ENCODE measurements at regions not wholly inside any gene's neighbourhood (a gene's known extent, or its start where the extent isn't known, plus 50 kb on each side); places are given as distances from the start of the nearest gene placed in this dataset.

DNA sequence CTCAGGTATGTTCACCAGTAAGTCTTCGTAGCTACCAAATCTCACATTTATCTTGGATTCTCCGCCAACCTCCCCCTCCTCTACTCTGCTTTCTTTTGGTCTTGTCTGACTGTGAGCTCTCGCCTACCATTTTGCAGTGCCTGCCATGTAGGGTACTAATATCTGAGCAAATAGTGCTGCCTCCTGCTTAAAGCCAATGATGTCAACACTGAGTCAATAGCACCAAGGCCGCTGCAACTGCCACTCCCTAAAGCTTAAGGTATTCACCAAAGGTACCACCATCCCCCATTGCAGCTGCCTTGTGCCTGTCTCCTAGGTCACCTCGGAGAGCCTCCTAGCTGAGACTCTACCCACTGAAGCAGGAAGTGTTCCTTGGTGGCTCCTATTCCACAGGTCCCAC lies 114.8 kb upstream of the FUT8 start:
- DNase-seq: no peak
- in situ Hi-C loops (cut with MboI; ENCODE audit: low pct_unique_long_range_greater_than_20kb, low sequenced_read_pairs): no loop called here

GRCh38 chr14:65299826-65300225 lies 112.7 kb upstream of the FUT8 start:
- no peak for DNase-seq
- in situ Hi-C loops (cut with MboI; ENCODE audit: low pct_unique_long_range_greater_than_20kb, low sequenced_read_pairs): no loop called here

DNA sequence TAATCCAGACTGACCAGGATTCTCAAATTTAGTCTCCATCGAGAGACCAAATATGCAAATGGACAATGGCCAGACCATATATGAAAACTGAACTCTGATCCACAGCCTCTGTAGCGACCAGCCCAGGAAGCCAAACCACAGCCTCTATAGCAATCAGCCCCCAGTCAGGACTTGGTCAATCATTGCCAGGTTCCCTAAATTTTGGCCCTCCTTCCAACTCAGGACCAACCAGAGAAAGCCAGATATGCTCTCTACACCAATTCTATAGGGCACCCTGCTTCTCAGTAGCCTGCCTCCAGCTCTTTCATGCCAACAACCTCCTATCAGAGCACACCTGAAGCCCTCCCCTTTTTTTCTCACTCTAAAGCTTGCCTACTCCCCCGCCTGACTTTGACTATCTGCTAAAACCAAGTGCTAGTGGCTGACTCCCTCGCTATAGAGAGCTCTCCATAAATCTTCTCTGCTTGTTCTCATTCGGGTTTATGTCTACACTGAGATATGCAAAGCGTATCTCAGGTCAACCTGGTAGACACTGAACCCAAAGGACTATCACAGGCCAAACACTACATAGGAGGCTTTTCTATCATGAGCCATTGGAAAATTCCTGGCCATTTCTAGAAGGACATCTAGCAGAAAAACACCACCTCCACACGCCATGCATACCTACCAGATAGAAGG lies 110.5 kb upstream of the FUT8 start:
- in situ Hi-C loops (cut with MboI; ENCODE audit: low pct_unique_long_range_greater_than_20kb, low sequenced_read_pairs): no loop called here

DNA sequence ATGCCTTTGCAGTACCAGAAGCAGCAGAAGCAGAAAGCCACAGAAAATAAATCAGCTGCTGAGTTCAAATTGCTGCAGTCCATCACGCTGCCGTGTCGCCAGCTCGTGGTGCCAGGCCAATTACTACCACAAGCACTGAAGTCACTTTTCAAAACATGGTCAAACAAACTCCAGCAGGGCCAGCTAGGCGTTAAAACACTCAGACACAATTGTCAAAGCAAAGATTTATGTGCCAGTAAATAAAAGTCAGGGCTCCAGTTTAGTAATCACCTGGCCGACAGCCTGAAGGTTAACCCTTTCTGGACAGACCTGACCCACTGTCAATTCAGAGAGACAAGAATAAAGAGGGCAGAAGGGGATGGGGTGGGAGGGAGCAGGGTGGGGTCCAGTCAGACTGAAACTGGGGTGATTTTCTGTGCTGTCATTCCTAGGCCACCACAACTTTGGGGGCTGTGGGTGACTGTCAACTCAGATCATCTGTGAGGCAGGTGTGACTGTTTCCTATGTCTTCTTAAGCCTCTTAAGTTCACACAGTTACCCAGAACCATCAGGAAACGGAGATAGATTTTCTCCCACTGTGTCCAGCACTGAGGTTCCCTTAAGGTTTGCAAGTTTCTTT lies 109.8 kb upstream of the FUT8 start:
- no peak for DNase-seq
- in situ Hi-C loops (cut with MboI; ENCODE audit: low pct_unique_long_range_greater_than_20kb, low sequenced_read_pairs): no loop called here

More for the DNA sequence above, 110.5 kb upstream of the FUT8 start:
- DNase-seq: no peak

DNA sequence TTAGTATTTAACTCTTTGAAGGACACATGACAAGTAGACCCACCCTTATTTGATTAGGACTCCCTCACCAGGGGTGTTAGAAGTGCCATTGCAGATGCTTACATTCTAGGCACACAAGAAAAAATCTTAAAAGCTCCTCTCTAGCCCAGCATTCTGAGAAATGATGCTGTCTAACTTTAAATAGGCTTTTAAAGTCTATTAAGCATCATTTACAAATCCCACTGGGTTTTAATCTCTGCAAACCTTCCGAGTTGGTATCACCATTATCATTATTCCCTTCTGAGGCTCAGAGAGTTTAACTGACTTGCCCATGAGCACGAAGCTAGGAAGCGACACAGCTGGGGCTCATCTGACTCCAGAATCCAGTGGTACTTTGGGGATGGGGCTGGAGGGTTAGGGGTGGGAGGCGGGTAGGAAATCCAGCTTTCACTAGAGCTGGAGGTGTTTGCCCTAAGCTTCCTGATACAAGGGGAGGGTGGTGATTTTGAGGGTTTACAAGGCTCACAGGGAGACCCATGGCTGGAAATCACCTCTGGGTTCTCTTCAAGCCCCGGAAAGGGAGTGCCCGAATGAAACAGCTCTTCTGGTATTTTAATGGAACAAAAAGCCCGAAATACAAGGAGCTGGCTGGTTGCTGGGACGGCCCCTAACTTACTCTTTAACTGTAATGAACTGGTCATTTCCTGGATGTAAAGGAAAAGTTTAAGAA lies 109.2 kb upstream of the FUT8 start:
- DNase-seq: no peak
- in situ Hi-C loops (cut with MboI; ENCODE audit: low pct_unique_long_range_greater_than_20kb, low sequenced_read_pairs): no loop called here

DNA sequence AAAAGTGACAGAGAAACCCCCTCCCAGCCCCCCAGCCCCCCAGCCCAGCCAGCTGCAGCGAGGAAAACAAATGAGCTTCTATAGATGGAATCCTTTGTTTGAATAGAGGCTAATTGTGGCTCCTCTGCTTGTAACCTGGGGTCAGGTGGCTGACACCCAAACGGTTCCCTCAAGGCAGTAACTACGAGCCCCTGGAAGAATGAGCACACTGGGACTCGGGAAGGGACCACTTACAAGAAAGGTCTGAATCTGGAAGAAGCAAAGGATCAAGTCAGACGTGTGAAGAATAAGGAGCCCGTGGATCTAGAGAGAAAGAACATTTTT lies 108.7 kb upstream of the FUT8 start:
- no peak for DNase-seq
- in situ Hi-C loops (cut with MboI; ENCODE audit: low pct_unique_long_range_greater_than_20kb, low sequenced_read_pairs): no loop called here

DNA sequence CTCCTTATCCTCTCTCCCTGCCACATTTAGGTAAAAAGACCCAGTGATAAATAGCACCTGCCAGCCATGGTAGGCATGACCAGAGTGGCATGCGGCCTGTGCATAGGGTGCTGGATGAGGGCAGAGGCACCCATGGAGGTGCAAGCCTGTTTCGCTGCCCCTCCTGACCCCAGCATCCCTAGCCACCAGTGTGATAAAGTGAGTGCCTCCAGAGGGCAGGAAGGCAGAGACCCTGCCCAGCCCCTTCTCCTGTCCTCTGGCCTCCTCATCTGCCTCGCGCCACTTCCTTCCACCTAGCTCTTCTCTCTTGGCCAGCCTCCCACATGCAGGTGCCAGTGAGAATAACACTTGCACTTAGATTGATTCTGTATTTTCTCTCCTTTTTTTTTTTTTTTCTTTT lies 108.3 kb upstream of the FUT8 start:
- DNase-seq: no peak
- in situ Hi-C loops (cut with MboI; ENCODE audit: low pct_unique_long_range_greater_than_20kb, low sequenced_read_pairs): no loop called here

DNA sequence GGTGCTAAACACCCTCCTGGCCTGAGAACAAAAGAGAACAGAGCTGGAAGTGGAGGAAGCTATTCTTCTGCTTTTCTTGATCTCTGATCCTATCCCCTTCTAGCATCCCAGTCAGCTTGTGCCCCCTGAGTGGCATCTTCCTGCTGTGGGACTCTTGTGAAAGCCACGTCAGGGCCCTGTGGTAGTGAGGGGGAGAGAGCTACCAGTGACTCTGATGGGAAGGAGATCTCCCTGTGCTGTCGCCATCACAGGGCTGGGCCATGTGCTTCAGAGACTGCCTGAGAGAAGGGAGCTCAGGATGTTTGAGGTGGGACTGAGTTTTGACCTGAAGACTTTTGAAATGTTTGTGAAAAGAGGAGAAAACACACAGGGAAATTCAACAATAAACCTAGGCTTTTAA lies 107.6 kb upstream of the FUT8 start:
- no peak for DNase-seq
- in situ Hi-C loops (cut with MboI; ENCODE audit: low pct_unique_long_range_greater_than_20kb, low sequenced_read_pairs): no loop called here

DNA sequence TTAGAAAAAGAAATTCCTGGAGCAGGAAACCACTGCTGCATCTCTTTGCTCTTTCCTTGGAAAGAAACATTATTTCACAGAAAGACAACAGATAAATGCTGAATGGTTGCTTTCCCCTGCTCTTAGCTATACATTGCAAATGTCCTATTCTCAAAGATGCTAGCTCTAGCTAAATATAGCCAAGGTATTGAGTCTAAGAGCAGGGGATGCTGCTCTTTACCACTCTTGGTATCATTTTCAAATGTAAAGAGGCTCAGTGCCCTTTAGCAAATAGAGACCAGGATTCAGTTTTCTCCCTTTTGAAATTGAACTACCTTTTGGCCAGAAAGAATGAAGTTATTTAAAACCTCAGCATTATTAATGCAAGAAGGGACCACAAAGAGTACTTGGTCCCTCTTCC lies 104.0 kb upstream of the FUT8 start:
- in situ Hi-C loops (cut with MboI; ENCODE audit: low pct_unique_long_range_greater_than_20kb, low sequenced_read_pairs): no loop called here
- DNase-seq: no peak

DNA sequence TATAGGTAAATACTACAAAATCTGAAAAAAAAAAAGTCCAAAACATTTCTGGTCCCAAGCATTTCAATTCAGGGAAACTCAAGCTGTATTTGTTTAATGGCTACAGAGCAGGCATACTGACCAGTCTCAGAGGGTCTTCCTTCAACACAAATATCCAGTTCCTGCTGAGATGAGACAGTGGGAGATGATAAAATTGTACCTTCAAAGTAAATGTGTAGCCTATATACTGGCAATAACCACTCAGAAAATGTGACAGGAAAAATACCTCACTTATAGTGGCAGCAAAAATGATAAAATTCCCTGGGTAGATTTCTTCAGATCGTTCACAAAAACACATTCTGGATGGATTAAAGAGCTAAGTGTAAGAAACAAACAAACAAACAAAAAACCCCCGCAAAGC lies 102.0 kb upstream of the FUT8 start:
- no peak for DNase-seq
- in situ Hi-C loops (cut with MboI; ENCODE audit: low pct_unique_long_range_greater_than_20kb, low sequenced_read_pairs): no loop called here

GRCh38 chr14:65312859-65313258 lies 99.7 kb upstream of the FUT8 start:
- in situ Hi-C loops (cut with MboI; ENCODE audit: low pct_unique_long_range_greater_than_20kb, low sequenced_read_pairs): no loop called here
- no peak for DNase-seq

GRCh38 chr14:65318636-65319506 lies 93.7 kb upstream of the FUT8 start:
- DNase-seq: no peak
- in situ Hi-C loops (cut with MboI; ENCODE audit: low pct_unique_long_range_greater_than_20kb, low sequenced_read_pairs): no loop called here

DNA sequence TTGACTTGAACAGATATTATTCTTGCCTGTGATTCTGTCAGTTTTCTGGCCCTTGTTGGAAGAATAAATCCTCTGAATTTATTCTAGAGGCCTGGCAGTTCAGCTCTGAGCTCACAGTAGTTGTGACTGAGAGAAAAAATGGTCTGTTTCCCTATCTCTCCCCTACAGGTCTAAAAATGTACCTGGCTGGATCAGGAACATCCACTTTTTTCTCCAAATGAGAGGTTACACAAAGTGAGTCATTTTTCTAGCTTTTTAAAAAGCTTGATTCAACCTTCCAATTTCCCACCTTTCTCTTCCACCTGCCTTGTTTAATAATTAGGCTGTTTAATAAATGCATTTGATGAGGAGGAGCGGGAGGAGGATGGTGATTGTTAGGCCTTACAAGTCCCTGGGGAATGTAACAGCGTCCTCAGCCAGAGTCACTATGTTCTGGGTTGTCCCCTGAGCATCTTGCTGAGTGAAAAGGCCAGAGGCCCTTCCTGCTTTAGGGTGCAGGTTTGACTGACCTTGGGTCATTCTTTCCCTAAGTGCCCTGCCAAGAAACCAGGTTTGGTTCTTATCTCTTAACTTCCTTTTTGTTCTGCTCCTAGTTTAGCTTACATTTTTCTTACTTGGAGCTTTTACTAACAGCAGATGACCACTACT lies 91.7 kb upstream of the FUT8 start:
- DNase-seq: no peak
- in situ Hi-C loops (cut with MboI; ENCODE audit: low pct_unique_long_range_greater_than_20kb, low sequenced_read_pairs): no loop called here

DNA sequence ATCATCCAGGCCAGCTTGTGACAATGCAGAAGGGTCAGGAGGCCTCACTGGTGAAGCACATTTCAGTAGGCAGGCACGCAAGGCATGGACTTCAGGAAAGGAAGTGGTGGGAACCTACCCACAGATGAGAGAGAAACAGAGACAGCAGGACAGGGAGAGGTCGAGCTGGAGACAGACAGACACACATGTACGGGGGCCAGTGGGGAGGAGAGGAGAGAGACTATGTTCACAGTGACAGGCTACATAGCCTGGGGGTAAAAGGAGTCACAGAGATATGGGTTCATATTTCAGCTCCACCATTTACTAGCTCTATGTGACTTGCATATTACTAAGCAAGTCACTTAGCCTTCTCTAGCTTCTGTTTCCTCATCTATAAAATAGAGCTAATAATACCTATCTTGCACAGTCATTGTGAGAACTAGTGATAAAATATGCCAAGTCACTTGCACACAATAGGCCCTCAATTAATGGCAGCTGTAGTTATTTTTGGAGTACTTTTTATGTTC lies 91.1 kb upstream of the FUT8 start:
- peak; percentile 46 for DNase-seq
- in situ Hi-C loops (cut with MboI; ENCODE audit: low pct_unique_long_range_greater_than_20kb, low sequenced_read_pairs): no loop called here

- no peak for DNase-seq
- in situ Hi-C loops (cut with MboI; ENCODE audit: low pct_unique_long_range_greater_than_20kb, low sequenced_read_pairs): no loop called here
Observed at GRCh38 chr14:65329481-65329880, 83.0 kb upstream of the FUT8 start.

GRCh38 chr14:65329911-65330310 lies 82.6 kb upstream of the FUT8 start:
- in situ Hi-C loops (cut with MboI; ENCODE audit: low pct_unique_long_range_greater_than_20kb, low sequenced_read_pairs): no loop called here
- no peak for DNase-seq

- in situ Hi-C loops (cut with MboI; ENCODE audit: low pct_unique_long_range_greater_than_20kb, low sequenced_read_pairs): no loop called here
- no peak for DNase-seq
Observed at GRCh38 chr14:65330416-65330815, 82.1 kb upstream of the FUT8 start.

GRCh38 chr14:65331652-65332051 lies 80.9 kb upstream of the FUT8 start:
- in situ Hi-C loops (cut with MboI; ENCODE audit: low pct_unique_long_range_greater_than_20kb, low sequenced_read_pairs): no loop called here
- DNase-seq: no peak

DNA sequence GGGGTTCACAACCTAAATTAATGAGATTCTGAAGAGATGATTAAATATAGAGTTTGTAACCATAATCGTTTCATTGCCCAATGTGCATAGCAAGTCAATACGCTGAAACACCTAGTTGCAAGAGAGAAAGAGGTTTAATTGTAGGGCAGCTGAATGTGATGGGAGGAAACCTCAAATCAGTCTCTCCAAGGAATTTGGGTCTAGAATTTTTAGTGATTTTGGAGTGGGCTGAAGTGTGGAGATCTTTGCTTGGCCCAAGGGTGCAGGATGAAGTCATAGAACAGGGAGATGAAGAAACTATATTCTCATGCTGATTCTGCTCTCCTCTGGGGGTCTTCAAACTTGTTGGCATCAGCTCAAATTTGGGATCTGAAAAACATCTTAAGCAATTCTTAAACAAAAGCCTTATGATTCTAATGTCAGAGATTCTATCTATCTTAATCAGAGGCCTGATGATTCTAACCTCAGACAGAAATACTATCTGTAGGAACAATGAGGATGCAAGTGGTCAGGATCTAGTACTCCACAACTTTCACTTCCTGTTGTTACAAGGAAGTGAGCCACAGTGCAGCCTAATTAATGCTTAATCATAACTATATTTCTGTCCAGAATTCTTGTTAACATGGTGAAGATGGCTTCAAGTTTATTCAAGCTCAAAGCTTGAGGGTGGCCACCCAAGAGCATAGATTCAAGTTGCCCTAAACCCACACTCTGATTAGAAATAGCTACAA lies 80.2 kb upstream of the FUT8 start:
- DNase-seq: no peak
- in situ Hi-C loops (cut with MboI; ENCODE audit: low pct_unique_long_range_greater_than_20kb, low sequenced_read_pairs): no loop called here
